T-cell (primary cell): ENCODE measurements at regions not wholly inside any gene's neighbourhood (a gene's known extent, or its start where the extent isn't known, plus 50 kb on each side); places are given as distances from the start of the nearest gene placed in this dataset.

Experiments used
- ATAC-seq, 4 experiments: fragments of 200-7000 bp in 3 of 4; fragments of 150-1000 bp in 1 of 4; cut with Tn5 transposase; replicated peaks in 1 of 4; 1 replicate in 3 of 4; 2 replicates in 1 of 4; pipeline ENCODE4 v1.10.0; 2021; ENCODE audit warnings: moderate library complexity in 3 of 4, mild to moderate bottlenecking in 2 of 4, moderate number of reproducible peaks in 1 of 4
- CTCF ChIA-PET, 2 donors: fragments of 300-600 bp; sonication (Branson Sonifier 250); formaldehyde crosslinking; loops; one replicate each; lab custom pipeline; 2022; ENCODE audit warnings: antibody characterized with exemption in 2 of 2; lab: Charles Lee
- POLR2A ChIA-PET, 2 donors: fragments of 300-600 bp; sonication (Branson Sonifier 250); formaldehyde crosslinking; loops; one replicate each; lab custom pipeline; 2022; ENCODE audit warnings: antibody characterized with exemption in 2 of 2; lab: Charles Lee
- DNase-seq, 35 experiments: peaks; one replicate each; pipeline versions ENCODE4 v3.0.0 to v3.0.0-alpha.2; 2013 to 2023
- H3K27ac ChIP-seq: one replicate; pipeline ENCODE4 v1.5.1; 2013; ENCODE audit warnings: low read length
- H3K27me3 ChIP-seq, 2 experiments: replicated peaks in 1 of 2; 1 replicate in 1 of 2; 2 replicates in 1 of 2; pipeline versions ENCODE4 v1.6.1 to v1.7.0; 2013; ENCODE audit warnings: low read length in 1 of 2, mixed read lengths in 1 of 2; ENCODE audit not compliant: control insufficient read depth in 2 of 2, insufficient read depth in 2 of 2; ENCODE audit errors: extremely low read depth in 1 of 2
- H3K36me3 ChIP-seq, 2 donors: 1 replicate in 1 of 2; 2 replicates in 1 of 2; pipeline versions ENCODE4 v1.6.1 to v1.7.0; 2013; ENCODE audit warnings: low read length in 1 of 2; ENCODE audit not compliant: control insufficient read depth in 2 of 2, insufficient read depth in 1 of 2; ENCODE audit errors: extremely low read depth in 1 of 2
- H3K4me1 ChIP-seq, 2 experiments: 1 replicate in 1 of 2; 2 replicates in 1 of 2; pipeline versions ENCODE4 v1.6.1 to v1.7.0; 2013; ENCODE audit warnings: low read length in 2 of 2, mixed read lengths in 1 of 2; ENCODE audit not compliant: insufficient read depth in 2 of 2, control insufficient read depth in 1 of 2; ENCODE audit errors: extremely low read depth in 1 of 2
- H3K4me3 ChIP-seq, 2 donors: 1 replicate in 1 of 2; 2 replicates in 1 of 2; pipeline versions ENCODE4 v1.5.1 to v1.7.0; 2013; ENCODE audit warnings: mild to moderate bottlenecking in 2 of 2, low read length in 1 of 2, moderate library complexity in 1 of 2; ENCODE audit not compliant: control insufficient read depth in 1 of 2; ENCODE audit errors: extremely low read depth in 1 of 2
- H3K9me3 ChIP-seq: 2 replicates; pipeline ENCODE4 v1.7.0; 2013
- H3K27ac Mint-ChIP-seq, 2 donors: one replicate each; pipeline ENCODE4 v1.8.0; 2020 to 2021; ENCODE audit warnings: mild to moderate bottlenecking in 2 of 2, mixed read lengths in 2 of 2
- H3K27me3 Mint-ChIP-seq, 2 donors: one replicate each; pipeline ENCODE4 v1.8.0; 2021 to 2022; ENCODE audit warnings: mixed read lengths in 2 of 2
- H3K36me3 Mint-ChIP-seq: one replicate; pipeline ENCODE4 v1.8.0; 2021; ENCODE audit warnings: mixed read lengths
- H3K4me1 Mint-ChIP-seq, 3 donors: one replicate each; pipeline ENCODE4 v1.8.0; 2020 to 2022; ENCODE audit warnings: mixed read lengths in 3 of 3, mild to moderate bottlenecking in 1 of 3
- H3K4me3 Mint-ChIP-seq, 3 donors: one replicate each; pipeline ENCODE4 v1.8.0; 2020 to 2022; ENCODE audit warnings: mild to moderate bottlenecking in 3 of 3, mixed read lengths in 3 of 3, moderate library complexity in 3 of 3
- H3K9me3 Mint-ChIP-seq, 3 donors: one replicate each; pipeline ENCODE4 v1.8.0; 2020 to 2022; ENCODE audit warnings: mixed read lengths in 3 of 3
- WGBS: methylation state at CpG from one replicate; pipeline ENCODE4 v1.1.5; 2013; ENCODE audit warnings: missing lambda C conversion rate; ENCODE audit not compliant: insufficient coverage; 5-methylcytosine and 5-hydroxymethylcytosine counted together

DNA sequence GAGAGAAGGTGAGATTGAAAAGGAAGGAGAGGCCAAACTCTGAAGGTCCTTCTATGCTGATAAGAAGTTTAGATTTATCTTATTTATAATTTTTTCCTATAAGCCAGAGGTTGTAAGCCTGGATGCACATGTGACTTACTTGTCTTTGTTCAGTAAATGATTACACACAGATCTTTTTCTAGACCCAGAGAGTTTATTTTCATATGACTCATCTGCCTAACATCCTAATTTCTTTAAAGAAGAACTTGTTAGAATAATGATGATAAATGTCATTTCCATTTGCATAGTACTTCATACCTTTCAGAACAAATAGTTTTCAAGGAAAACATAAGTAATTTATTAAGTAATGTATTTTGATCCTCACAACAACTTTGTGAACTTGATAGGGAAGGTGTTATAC is 434.8 kb upstream of the DPH6 start:
- Mint-ChIP-seq H3K36me3 (no peaks in the 10 kb centered on the region), H3K27me3 (no peaks in the 10 kb centered on the region), H3K4me1 (no peaks in the 10 kb centered on the region), H3K27ac (no peak overlapping the region), H3K4me3 (no peak overlapping the region), H3K9me3 (no peaks in the 10 kb centered on the region)
- no peak for DNase-seq
- H3K9me3 ChIP-seq: no peaks in the 10 kb centered on the region
- H3K36me3 ChIP-seq: no peaks in the 10 kb centered on the region
- no peak overlapping the region for H3K4me3 ChIP-seq
- no peaks in the 10 kb centered on the region for H3K27me3 ChIP-seq
- ChIA-PET POLR2A (interaction anchor here in 1 of 2 donors (0.7 kb wide), 1 partner anchor 296 kb away, joined by 3 read pairs; no protein-coding TSS in a partner anchor), CTCF (no interaction called here)
- no peaks in the 10 kb centered on the region for H3K4me1 ChIP-seq
- ATAC-seq: no peak
- H3K27ac ChIP-seq: no peak overlapping the region

GRCh38 chr15:35986191-35986721 is 440.3 kb upstream of the DPH6 start:
- Histone ChIP-seq H3K27me3 (no peaks in the 10 kb centered on the region), H3K36me3 (no peaks in the 10 kb centered on the region), H3K27ac (no peak overlapping the region), H3K9me3 (no peaks in the 10 kb centered on the region), H3K4me3 (no peak overlapping the region), H3K4me1 (no peaks in the 10 kb centered on the region)
- H3K4me1 Mint-ChIP-seq: no peaks in the 10 kb centered on the region
- DNase-seq (no peak), ATAC-seq (no peak)
- H3K9me3 Mint-ChIP-seq: peaks cover 0 to 5% (median 0%) of the 10 kb centered on the region in 3 donors
- POLR2A ChIA-PET: no interaction called here
- H3K36me3 Mint-ChIP-seq: no peaks in the 10 kb centered on the region
- WGBS: no CpG with 5 or more reads among the region's 7 CpGs
- no peaks in the 10 kb centered on the region for H3K27me3 Mint-ChIP-seq
- no peak overlapping the region for H3K27ac Mint-ChIP-seq
- no peak overlapping the region for H3K4me3 Mint-ChIP-seq
- CTCF ChIA-PET: no interaction called here

- Histone ChIP-seq H3K36me3 (no peaks in the 10 kb centered on the region), H3K27me3 (no peaks in the 10 kb centered on the region), H3K4me1 (no peaks in the 10 kb centered on the region), H3K9me3 (no peaks in the 10 kb centered on the region), H3K4me3 (no peak overlapping the region), H3K27ac (no peak overlapping the region)
- Mint-ChIP-seq H3K4me3 (no peak overlapping the region), H3K36me3 (no peaks in the 10 kb centered on the region), H3K4me1 (no peaks in the 10 kb centered on the region), H3K27ac (no peak overlapping the region), H3K9me3 (peaks cover 0 to 5% (median 0%) of the 10 kb centered on the region in 3 donors), H3K27me3 (no peaks in the 10 kb centered on the region)
- DNase-seq: no peak
- ChIA-PET CTCF (no interaction called here), POLR2A (no interaction called here)
- no peak for ATAC-seq
- WGBS: no CpG with 5 or more reads among the region's 2 CpGs
These were observed 441.1 kb upstream of the DPH6 start for GRCh38 chr15:35987056-35987455.

DNA sequence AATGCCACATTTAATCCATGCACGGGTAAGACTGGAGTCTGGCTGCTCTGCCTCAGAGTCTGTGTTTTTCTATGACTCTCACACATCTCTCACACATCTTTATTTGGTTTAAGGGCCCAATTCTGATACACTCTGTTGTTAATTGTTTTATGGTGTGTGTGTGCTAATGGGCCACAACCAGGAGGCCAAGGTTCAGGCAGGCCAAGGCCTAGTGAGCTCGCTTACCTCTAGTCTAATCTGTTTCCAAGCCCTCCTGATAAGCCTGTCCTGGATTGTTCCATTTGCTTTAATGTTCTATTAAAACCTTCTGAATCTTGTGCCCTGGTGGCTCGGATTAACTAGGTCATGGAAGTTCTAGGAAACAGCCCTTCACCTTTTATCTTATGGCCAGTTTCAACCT is 445.4 kb upstream of the DPH6 start:
- Mint-ChIP-seq H3K4me1 (no peaks in the 10 kb centered on the region), H3K27ac (no peak overlapping the region), H3K36me3 (no peaks in the 10 kb centered on the region), H3K9me3 (peaks cover 0 to 5% (median 0%) of the 10 kb centered on the region in 3 donors), H3K27me3 (no peaks in the 10 kb centered on the region), H3K4me3 (no peak overlapping the region)
- no peaks in the 10 kb centered on the region for H3K27me3 ChIP-seq
- H3K27ac ChIP-seq: no peak overlapping the region
- no CpG with 5 or more reads among the region's 3 CpGs for WGBS
- no peaks in the 10 kb centered on the region for H3K4me1 ChIP-seq
- no peaks in the 10 kb centered on the region for H3K36me3 ChIP-seq
- no peaks in the 10 kb centered on the region for H3K9me3 ChIP-seq
- no peak for ATAC-seq
- POLR2A ChIA-PET: no interaction called here
- CTCF ChIA-PET: no interaction called here
- H3K4me3 ChIP-seq: no peak overlapping the region
- DNase-seq: no peak

DNA sequence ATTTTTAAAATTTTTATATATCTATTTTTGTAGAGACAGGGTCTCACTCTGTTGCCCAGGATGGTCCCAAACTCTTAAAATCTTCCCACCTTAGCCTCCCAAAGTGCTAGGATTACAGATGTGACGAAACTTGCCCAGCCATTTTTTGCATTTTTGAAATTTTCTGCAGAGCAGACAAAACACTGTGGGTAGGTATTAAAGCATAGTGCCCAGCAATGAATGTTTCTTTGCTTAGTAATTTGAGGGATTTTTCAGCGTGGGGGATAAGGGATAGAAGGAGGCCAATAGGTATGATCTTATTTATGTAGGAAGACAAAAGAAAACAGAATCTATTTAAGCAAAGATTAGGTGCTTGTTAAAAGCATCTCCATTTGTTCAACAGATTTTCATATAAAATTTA is 446.8 kb upstream of the DPH6 start:
- H3K27ac Mint-ChIP-seq: no peak overlapping the region
- 43% methylated on average over 1 of the region's 2 CpGs for WGBS
- no peaks in the 10 kb centered on the region for H3K27me3 Mint-ChIP-seq
- no peak overlapping the region for H3K4me3 ChIP-seq
- H3K36me3 ChIP-seq: no peaks in the 10 kb centered on the region
- ATAC-seq (no peak), DNase-seq (no peak)
- H3K36me3 Mint-ChIP-seq: no peaks in the 10 kb centered on the region
- H3K4me3 Mint-ChIP-seq: no peak overlapping the region
- no peaks in the 10 kb centered on the region for H3K4me1 ChIP-seq
- H3K9me3 ChIP-seq: no peaks in the 10 kb centered on the region
- peaks cover 0 to 5% (median 0%) of the 10 kb centered on the region in 3 donors for H3K9me3 Mint-ChIP-seq
- H3K27ac ChIP-seq: no peak overlapping the region
- POLR2A ChIA-PET: no interaction called here
- no peaks in the 10 kb centered on the region for H3K27me3 ChIP-seq
- H3K4me1 Mint-ChIP-seq: no peaks in the 10 kb centered on the region
- CTCF ChIA-PET: no interaction called here

GRCh38 chr15:35993196-35993595 is 447.2 kb upstream of the DPH6 start:
- Mint-ChIP-seq H3K4me1 (no peaks in the 10 kb centered on the region), H3K36me3 (no peaks in the 10 kb centered on the region), H3K9me3 (peaks cover 0 to 5% (median 0%) of the 10 kb centered on the region in 3 donors), H3K4me3 (no peak overlapping the region), H3K27ac (no peak overlapping the region), H3K27me3 (no peaks in the 10 kb centered on the region)
- ATAC-seq (no peak), DNase-seq (no peak)
- no peak overlapping the region for H3K4me3 ChIP-seq
- no peaks in the 10 kb centered on the region for H3K4me1 ChIP-seq
- H3K27ac ChIP-seq: no peak overlapping the region
- POLR2A ChIA-PET: no interaction called here
- no peaks in the 10 kb centered on the region for H3K9me3 ChIP-seq
- CTCF ChIA-PET: no interaction called here
- H3K27me3 ChIP-seq: no peaks in the 10 kb centered on the region
- H3K36me3 ChIP-seq: no peaks in the 10 kb centered on the region

DNA sequence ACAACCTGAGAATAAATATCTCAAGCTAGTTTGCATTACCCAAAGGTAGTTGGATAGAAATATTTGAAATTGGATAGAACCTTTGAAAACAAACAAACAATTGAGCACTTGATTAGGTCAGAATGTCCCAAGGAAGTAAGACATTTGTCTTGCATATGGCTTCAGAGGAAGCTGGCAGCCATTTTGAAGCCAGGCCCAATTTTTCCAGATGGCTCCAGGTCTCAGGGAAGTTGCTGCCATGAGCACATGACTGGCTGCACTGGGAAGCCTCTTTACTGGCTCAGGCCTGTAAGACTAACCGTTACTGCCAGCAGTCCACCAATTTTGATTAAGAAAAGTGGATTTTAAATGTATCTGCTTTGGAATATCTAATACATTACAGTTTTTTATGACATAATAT is 448.9 kb upstream of the DPH6 start:
- ATAC-seq: no peak

More for the DNA sequence above, 448.9 kb upstream of the DPH6 start:
- Histone ChIP-seq H3K36me3 (no peaks in the 10 kb centered on the region), H3K27me3 (no peaks in the 10 kb centered on the region), H3K4me3 (no peak overlapping the region), H3K4me1 (no peaks in the 10 kb centered on the region), H3K9me3 (no peaks in the 10 kb centered on the region), H3K27ac (no peak overlapping the region)
- H3K27ac Mint-ChIP-seq: no peak overlapping the region
- no peaks in the 10 kb centered on the region for H3K4me1 Mint-ChIP-seq
- ChIA-PET POLR2A (no interaction called here), CTCF (no interaction called here)
- no peaks in the 10 kb centered on the region for H3K27me3 Mint-ChIP-seq
- WGBS: no CpG with 5 or more reads among the region's 1 CpG
- H3K4me3 Mint-ChIP-seq: no peak overlapping the region
- H3K36me3 Mint-ChIP-seq: no peaks in the 10 kb centered on the region
- no peak for DNase-seq
- H3K9me3 Mint-ChIP-seq: peaks cover 0 to 4% (median 0%) of the 10 kb centered on the region in 3 donors
